Stimulated activated memory B cell treated with anti-CD40 and anti-IgM and Interleukin-4, amounts not matched to agents 10 μg/mL and 1 μg/mL and 100 μg/mL, for 72 hours (primary cell): ENCODE measurements at regions not wholly inside any gene's neighbourhood (a gene's known extent, or its start where the extent isn't known, plus 50 kb on each side); places are given as distances from the start of the nearest gene placed in this dataset.

Experiments
- ATAC-seq: fragments of 150-1000 bp; cut with Tn5 transposase; 2 replicates; pipeline ENCODE4 v1.10.0; 2021
- H3K27ac Mint-ChIP-seq: one replicate; pipeline ENCODE4 v1.8.0; 2022; ENCODE audit warnings: mild to moderate bottlenecking, mixed read lengths
- H3K27me3 Mint-ChIP-seq: one replicate; pipeline ENCODE4 v1.8.0; 2022; ENCODE audit warnings: mixed read lengths
- H3K36me3 Mint-ChIP-seq: one replicate; pipeline ENCODE4 v1.8.0; 2022; ENCODE audit warnings: mixed read lengths
- H3K4me1 Mint-ChIP-seq: one replicate; pipeline ENCODE4 v1.8.0; 2022; ENCODE audit warnings: mixed read lengths
- H3K4me3 Mint-ChIP-seq: one replicate; pipeline ENCODE4 v1.8.0; 2022; ENCODE audit warnings: mild to moderate bottlenecking, moderate library complexity, mixed read lengths
- H3K9me3 Mint-ChIP-seq: one replicate; pipeline ENCODE4 v1.8.0; 2022; ENCODE audit warnings: mixed read lengths

DNA sequence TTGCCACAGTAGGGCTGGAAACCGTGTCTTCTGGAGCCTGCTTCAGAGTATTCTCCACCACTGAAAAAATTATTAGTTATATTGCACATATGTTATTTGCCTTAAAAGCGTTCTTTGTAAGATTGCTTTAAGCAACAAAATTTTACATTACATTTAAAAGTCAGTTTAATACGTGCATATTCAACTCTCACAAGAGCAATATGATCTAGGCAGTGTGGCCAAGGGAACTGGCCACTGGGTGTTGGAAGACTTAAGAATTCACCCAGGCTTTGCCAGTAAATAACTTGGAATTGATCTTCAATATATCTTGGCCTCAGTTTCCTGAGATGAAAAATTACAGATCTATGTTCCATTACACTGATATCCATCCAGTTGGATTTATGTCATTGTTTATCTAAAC, 694.4 kb downstream of the EFNA5 start:
- Mint-ChIP-seq H3K27me3 (no peaks in the 10 kb centered on the region), H3K9me3 (peaks cover 4% of the 10 kb centered on the region), H3K4me1 (no peaks in the 10 kb centered on the region), H3K36me3 (no peaks in the 10 kb centered on the region), H3K4me3 (no peak overlapping the region), H3K27ac (no peak overlapping the region)
- ATAC-seq: no peak

DNA sequence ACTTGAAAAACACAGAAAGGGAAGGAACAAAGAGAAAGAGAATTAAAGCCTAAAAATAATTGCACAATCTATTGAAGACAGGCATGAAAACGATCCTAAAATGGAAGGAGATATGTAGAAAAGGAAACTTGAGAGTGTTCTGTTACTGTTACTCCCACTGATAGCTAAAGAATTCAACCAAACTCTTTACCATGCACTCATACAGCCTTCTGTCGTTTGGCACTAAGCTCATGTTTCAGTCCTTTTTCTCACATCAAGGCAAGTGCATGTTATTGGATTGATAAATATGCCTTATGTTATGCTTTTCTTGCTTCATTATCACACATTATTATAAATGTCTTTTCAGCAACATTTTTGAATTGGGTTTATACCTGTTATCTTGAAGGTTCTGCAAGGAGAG, 696.5 kb downstream of the EFNA5 start:
- Mint-ChIP-seq H3K4me3 (no peak overlapping the region), H3K4me1 (no peaks in the 10 kb centered on the region), H3K27me3 (no peaks in the 10 kb centered on the region), H3K27ac (no peak overlapping the region), H3K36me3 (no peaks in the 10 kb centered on the region), H3K9me3 (no peaks in the 10 kb centered on the region)
- no peak for ATAC-seq

DNA sequence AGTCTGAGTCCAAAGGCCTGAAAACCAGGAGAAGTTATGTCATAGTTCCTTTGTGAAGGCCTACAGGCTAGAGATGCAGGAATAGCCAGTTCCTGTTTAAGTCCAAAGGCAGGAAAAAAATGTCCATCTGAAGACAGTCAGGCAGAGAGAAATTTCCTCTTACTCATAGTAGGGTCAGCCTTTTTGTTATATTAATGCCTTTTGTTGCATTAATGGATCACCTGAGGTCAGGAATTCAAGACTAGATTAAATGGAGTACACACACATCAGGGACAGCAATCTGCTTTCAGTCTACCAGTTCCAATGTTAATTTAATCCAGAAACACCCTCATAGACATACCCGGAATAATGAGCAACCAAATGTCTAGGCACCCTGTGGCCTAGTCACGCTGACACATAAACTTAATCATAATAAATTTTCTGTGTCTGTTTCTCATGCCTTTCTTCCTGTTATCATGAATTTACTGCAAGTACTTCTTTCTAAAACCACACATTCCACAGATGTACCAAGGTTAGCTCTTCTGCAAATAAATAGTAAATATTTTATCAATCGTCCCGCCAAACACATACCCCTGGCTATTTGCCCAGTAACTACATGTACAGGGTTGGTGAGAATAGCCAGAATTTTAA, 703.9 kb downstream of the EFNA5 start:
- Mint-ChIP-seq H3K27me3 (no peaks in the 10 kb centered on the region), H3K36me3 (no peaks in the 10 kb centered on the region), H3K9me3 (peaks cover 6% of the 10 kb centered on the region), H3K4me1 (no peaks in the 10 kb centered on the region), H3K27ac (no peak overlapping the region), H3K4me3 (no peak overlapping the region)
- ATAC-seq: no peak

DNA sequence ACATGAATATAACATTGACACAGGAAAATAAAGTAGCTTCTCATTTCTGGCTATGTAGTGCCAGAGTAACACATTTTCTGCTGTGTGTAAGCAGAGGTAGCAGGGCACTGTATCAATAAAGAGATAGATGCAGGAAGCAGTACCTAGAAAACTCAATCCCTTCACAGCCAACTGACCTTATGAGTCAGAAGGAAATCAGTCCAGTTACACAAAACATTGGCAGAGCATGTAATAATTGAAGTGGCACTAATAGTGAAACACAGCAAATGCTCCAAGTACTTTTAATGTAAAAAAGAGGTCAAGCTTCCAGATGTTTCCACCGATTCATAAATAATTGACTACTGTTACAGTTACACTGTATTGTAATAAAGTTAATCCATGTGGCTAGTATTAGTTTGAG, 706.6 kb downstream of the EFNA5 start:
- Mint-ChIP-seq H3K27ac (no peak overlapping the region), H3K9me3 (peaks cover 6% of the 10 kb centered on the region), H3K4me3 (no peak overlapping the region), H3K36me3 (no peaks in the 10 kb centered on the region), H3K4me1 (no peaks in the 10 kb centered on the region), H3K27me3 (no peaks in the 10 kb centered on the region)
- ATAC-seq: no peak

DNA sequence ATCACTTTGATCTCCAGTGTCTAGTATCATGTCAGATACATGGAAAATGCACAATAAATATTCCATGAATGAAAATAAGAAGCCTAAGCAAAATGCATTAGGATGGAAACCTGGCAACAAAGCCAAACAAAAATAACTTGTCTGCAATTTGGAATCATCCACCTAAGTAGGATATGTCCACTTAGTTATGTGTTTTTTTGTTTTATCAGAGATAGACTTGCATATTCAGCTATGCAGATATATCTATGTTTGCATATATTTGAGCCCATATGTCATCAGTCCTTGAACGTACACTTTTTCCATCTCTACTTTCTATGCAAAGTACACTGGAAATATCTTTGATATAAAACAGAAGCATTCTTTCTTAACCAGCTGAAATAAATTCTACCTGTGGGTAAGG, 707.1 kb downstream of the EFNA5 start:
- no peaks in the 10 kb centered on the region for H3K4me1 Mint-ChIP-seq
- no peak overlapping the region for H3K27ac Mint-ChIP-seq
- H3K36me3 Mint-ChIP-seq: no peaks in the 10 kb centered on the region
- peaks cover 6% of the 10 kb centered on the region for H3K9me3 Mint-ChIP-seq
- H3K27me3 Mint-ChIP-seq: no peaks in the 10 kb centered on the region
- ATAC-seq: no peak
- no peak overlapping the region for H3K4me3 Mint-ChIP-seq

DNA sequence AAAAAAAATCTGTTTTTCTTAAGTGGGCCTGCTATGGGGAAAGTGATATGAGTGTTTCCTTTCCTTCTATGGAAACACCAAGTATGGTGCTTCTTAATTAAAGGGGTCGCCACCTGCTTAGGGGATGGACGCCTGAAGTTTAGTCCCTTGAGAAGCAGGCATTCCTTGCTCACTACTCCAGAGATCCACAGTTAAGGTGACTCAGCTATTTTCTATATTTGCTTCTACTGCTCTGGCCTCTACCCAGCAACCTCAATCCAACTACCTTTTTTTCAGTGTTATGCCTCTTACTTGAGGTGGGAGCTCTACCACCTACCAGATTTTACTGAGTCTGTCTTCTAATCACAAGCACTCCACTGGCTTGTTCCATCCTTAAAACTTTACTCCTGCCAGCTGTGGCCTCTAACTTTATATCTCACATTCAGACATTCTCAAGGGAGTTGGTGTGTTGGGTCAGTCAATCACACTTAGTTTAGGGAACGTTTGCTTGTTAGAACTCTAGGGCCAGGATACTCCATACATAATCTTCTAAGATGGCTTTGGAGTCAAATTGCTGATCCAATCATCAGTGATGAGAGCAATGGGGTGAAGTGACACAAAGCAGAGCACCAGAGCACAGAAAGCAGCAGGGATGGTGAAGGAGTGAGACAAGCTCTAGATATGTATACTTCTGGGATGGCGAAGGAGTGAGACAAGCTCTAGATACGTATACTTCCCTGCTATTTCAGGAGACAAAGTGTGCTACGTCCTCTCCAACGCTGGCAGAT, 708.1 kb downstream of the EFNA5 start:
- Mint-ChIP-seq H3K36me3 (no peaks in the 10 kb centered on the region), H3K4me3 (no peak overlapping the region), H3K9me3 (peaks cover 6% of the 10 kb centered on the region), H3K27ac (no peak overlapping the region), H3K4me1 (no peaks in the 10 kb centered on the region), H3K27me3 (no peaks in the 10 kb centered on the region)
- no peak for ATAC-seq

DNA sequence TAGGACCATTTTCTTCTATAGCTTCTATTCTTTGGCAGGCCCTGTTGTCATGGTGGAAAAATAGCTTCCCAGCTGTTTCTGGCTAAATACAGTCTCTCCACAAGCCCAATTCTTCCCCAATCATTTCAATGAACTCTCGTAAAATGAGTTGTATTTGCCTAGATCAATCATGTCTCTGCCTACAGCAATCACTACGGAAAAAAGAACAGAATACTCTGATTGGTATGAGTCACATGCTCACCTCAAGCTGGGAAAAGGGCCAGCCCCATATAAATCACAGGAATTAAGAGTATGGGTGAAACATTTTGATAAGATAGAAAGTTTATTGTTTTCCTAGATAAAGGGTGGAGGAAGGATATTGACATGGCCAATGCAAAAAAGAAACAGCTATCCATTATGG, 711.4 kb downstream of the EFNA5 start:
- Mint-ChIP-seq H3K9me3 (no peaks in the 10 kb centered on the region), H3K4me1 (no peaks in the 10 kb centered on the region), H3K36me3 (no peaks in the 10 kb centered on the region), H3K27ac (no peak overlapping the region), H3K27me3 (no peaks in the 10 kb centered on the region), H3K4me3 (no peak overlapping the region)
- no peak for ATAC-seq

DNA sequence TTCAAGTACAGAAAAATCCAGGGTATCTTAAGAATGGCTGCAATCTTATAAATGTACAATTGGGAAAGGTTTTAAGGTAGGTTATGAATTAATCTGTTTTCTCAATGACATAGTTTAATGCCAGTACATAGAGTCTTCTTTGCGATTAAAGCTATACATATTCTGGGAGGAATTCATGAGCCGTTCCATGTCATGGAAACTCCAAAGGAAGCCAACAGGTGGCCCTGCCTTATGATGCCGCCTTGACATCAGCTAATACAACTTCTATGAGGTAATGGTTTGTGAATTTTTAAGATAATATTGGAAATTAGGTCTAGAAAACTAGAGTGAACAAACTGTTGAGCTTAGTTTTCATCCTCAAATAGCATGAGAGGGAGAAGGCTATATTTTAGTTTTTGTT, 713.4 kb downstream of the EFNA5 start:
- no peak overlapping the region for H3K27ac Mint-ChIP-seq
- H3K4me3 Mint-ChIP-seq: no peak overlapping the region
- no peak for ATAC-seq
- no peaks in the 10 kb centered on the region for H3K9me3 Mint-ChIP-seq
- H3K4me1 Mint-ChIP-seq: no peaks in the 10 kb centered on the region
- no peaks in the 10 kb centered on the region for H3K36me3 Mint-ChIP-seq
- H3K27me3 Mint-ChIP-seq: no peaks in the 10 kb centered on the region

DNA sequence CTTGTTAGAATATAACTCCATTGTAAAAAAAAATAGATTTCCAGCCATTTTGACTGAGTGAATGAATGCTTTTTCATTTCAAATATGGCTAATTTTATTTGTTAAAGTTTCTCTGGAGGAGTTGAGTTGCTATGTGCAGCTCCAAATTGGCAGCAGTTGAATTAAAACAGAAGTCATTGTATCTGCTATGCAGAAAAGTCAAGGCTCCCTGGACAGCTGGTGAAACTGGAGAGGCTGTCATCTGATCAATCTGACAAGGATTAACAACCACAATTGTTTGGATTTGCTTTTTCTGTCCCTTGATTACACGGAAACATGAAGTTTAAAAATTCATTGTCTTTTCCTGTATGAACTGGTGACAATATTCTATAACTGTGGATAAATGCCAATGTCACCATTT, 713.9 kb downstream of the EFNA5 start:
- no peak for ATAC-seq
- no peaks in the 10 kb centered on the region for H3K36me3 Mint-ChIP-seq
- H3K27me3 Mint-ChIP-seq: no peaks in the 10 kb centered on the region
- no peak overlapping the region for H3K4me3 Mint-ChIP-seq
- no peak overlapping the region for H3K27ac Mint-ChIP-seq
- no peaks in the 10 kb centered on the region for H3K4me1 Mint-ChIP-seq
- H3K9me3 Mint-ChIP-seq: peaks cover 2% of the 10 kb centered on the region

DNA sequence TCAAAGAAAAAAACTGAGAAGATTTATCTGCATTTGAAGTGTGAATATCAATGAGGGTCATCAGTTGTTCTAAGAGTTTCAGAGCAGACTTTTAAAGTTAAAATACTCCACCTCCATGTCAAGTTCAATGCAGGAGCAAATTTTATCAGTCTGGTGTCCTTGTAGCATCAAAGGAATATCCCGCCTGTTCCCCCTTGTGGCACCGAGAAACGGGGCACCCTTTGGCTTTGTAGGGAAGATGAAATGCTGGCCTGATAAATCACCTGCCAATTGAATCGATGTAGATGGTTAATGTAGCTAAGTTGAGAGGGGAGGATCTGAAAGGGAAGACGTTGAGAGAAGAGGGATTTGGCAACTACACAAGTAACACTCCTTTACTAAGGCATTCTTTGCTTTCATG, 714.5 kb downstream of the EFNA5 start:
- Mint-ChIP-seq H3K27ac (no peak overlapping the region), H3K4me3 (no peak overlapping the region)

DNA sequence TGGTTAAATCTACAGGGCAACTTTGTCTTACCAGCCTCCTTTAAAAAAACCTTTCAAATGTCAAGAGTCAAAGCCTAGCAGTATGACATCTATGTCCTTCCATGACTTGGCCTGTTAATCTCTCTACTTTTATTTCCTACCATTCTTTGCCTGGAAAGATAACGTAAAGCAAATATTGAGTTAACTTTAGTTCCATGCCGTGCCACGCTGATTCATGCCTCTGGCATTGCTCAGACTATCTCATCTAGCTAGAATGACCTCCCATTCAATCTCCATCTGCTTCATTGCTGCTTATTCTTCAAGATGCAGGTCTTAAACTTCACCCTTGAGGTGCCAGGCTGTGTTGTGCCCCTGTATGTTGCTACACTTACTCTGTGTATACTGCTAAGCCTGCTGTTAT, 729.8 kb downstream of the EFNA5 start:
- H3K4me3 Mint-ChIP-seq: no peak overlapping the region
- H3K9me3 Mint-ChIP-seq: no peaks in the 10 kb centered on the region
- H3K27ac Mint-ChIP-seq: no peak overlapping the region
- no peaks in the 10 kb centered on the region for H3K27me3 Mint-ChIP-seq
- ATAC-seq: no peak
- H3K36me3 Mint-ChIP-seq: no peaks in the 10 kb centered on the region
- no peaks in the 10 kb centered on the region for H3K4me1 Mint-ChIP-seq

More for the DNA sequence above, 714.5 kb downstream of the EFNA5 start:
- peaks cover 2% of the 10 kb centered on the region for H3K9me3 Mint-ChIP-seq
- ATAC-seq: no peak
- H3K27me3 Mint-ChIP-seq: no peaks in the 10 kb centered on the region
- no peaks in the 10 kb centered on the region for H3K36me3 Mint-ChIP-seq
- no peaks in the 10 kb centered on the region for H3K4me1 Mint-ChIP-seq

DNA sequence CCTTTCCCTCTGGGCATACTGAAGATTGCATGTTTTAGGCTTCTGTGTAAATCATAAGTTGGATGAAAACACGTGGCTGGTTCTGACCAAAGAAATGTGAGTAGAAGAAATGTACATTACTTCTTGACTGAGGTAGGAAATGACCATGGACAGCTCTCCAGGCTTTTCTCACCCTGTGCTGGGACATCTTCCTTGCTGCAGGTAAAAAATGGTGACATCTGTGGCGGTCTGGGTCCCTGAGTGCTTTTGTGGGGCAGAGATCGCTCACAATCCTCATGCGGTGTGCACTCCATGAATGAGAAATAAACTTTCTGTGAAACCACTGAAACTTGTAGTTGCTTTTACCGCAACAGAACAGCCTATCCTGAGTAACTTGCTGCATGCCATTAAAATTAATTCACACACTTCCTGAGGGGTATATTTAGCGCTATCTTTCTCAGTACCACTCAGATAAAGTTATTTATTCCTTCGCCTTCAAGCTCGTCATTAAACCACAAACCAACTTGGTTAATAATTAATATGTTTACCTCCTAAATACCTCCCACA, 730.4 kb downstream of the EFNA5 start:
- Mint-ChIP-seq H3K4me1 (no peaks in the 10 kb centered on the region), H3K4me3 (no peak overlapping the region), H3K36me3 (no peaks in the 10 kb centered on the region), H3K27ac (no peak overlapping the region), H3K27me3 (no peaks in the 10 kb centered on the region), H3K9me3 (no peaks in the 10 kb centered on the region)
- ATAC-seq: no peak

DNA sequence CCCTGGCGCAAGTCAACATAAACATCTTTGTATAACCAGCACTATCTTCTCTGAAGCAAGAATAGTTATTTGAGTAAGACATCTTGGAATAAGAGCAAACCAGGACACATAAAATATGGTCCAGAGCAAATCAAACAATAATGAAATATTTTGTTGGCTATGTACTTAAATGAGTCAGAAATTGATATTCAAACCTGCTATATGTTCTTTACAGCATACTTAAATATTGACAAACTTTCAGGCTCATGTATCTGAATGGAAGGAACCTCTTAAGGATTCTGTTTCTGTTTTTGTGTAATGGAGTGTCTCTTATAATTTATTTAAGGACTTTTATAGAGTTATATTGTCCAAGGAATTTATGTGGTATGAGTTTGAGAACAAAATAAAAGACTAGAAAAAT, 747.3 kb downstream of the EFNA5 start:
- no peaks in the 10 kb centered on the region for H3K4me1 Mint-ChIP-seq
- ATAC-seq: no peak
- no peaks in the 10 kb centered on the region for H3K36me3 Mint-ChIP-seq
- H3K4me3 Mint-ChIP-seq: no peak overlapping the region
- no peak overlapping the region for H3K27ac Mint-ChIP-seq
- H3K9me3 Mint-ChIP-seq: peaks cover 6% of the 10 kb centered on the region
- H3K27me3 Mint-ChIP-seq: no peaks in the 10 kb centered on the region

DNA sequence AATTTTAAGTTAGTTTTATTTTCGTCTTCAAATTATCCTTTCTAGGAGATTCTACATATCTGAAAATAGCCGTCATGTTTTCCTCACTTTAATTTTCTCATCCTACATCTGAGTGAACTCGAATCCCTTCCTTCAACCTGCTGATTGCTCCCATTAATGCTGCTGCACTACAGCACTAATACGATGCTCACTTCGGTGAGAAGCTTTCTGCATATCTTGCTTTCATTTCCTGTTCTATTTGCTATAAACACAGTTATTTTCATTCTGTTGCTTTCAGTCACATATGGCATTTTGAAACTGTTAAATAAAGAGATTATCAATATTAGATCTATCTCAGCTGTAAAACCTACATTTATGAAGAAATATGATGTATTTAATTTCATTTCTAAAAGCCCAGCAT, 749.2 kb downstream of the EFNA5 start:
- Mint-ChIP-seq H3K27ac (no peak overlapping the region), H3K4me3 (no peak overlapping the region)

DNA sequence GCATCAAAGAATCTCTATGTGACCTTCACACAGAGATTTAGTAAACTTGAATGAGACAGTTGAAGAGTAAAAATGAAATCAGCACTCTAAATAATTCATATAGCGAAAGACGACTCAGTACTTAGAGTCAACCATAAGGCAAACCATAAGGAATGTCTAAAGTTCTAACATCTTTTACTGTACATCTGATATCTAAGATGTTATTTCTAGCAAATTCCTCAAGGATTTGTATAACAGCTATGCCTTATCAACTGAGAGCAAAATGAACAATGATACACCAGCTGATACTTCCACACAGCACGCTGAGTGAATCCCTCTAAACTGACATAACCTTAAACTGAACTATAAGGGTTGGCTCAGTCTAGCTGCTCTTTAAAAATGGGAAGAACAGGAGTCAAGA, 760.3 kb downstream of the EFNA5 start:
- no peaks in the 10 kb centered on the region for H3K36me3 Mint-ChIP-seq
- H3K4me1 Mint-ChIP-seq: no peaks in the 10 kb centered on the region
- no peak overlapping the region for H3K27ac Mint-ChIP-seq
- no peaks in the 10 kb centered on the region for H3K27me3 Mint-ChIP-seq
- H3K9me3 Mint-ChIP-seq: peaks cover 5% of the 10 kb centered on the region
- no peak overlapping the region for H3K4me3 Mint-ChIP-seq
- no peak for ATAC-seq

More for the DNA sequence above, 749.2 kb downstream of the EFNA5 start:
- no peaks in the 10 kb centered on the region for H3K4me1 Mint-ChIP-seq
- no peaks in the 10 kb centered on the region for H3K27me3 Mint-ChIP-seq
- no peaks in the 10 kb centered on the region for H3K9me3 Mint-ChIP-seq
- no peak for ATAC-seq
- no peaks in the 10 kb centered on the region for H3K36me3 Mint-ChIP-seq

DNA sequence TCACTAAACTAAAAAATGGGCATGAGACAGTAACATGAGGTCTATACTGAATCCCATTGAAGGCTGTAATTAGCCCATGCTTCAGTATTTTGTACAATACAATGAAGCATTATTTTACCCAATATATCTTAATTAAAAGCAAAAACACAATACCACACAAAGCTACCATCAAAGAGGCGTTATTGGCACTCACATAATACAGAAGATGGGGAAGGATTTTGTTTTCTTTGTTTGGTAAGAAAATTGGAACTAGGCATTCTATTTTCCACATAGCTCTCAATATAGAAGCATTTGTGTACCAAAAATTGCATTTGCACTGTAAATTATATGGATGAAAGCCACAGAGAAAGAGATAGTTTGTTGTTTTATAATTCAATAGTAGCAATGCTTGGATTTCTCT, 761.0 kb downstream of the EFNA5 start:
- peaks cover 5% of the 10 kb centered on the region for H3K9me3 Mint-ChIP-seq
- H3K4me1 Mint-ChIP-seq: no peaks in the 10 kb centered on the region
- no peak for ATAC-seq
- no peaks in the 10 kb centered on the region for H3K27me3 Mint-ChIP-seq
- no peak overlapping the region for H3K27ac Mint-ChIP-seq
- no peaks in the 10 kb centered on the region for H3K36me3 Mint-ChIP-seq
- H3K4me3 Mint-ChIP-seq: no peak overlapping the region
